GM21619 (cell line): ENCODE measurements at regions not wholly inside any gene's neighbourhood (a gene's known extent, or its start where the extent isn't known, plus 50 kb on each side); places are given as distances from the start of the nearest gene placed in this dataset.

Experiments
- ATAC-seq: cut with Tn5 transposase; IDR thresholded peaks from one replicate; pipeline ENCODE4 v1.9.1; 2021; ENCODE audit not compliant: unreplicated experiment

DNA sequence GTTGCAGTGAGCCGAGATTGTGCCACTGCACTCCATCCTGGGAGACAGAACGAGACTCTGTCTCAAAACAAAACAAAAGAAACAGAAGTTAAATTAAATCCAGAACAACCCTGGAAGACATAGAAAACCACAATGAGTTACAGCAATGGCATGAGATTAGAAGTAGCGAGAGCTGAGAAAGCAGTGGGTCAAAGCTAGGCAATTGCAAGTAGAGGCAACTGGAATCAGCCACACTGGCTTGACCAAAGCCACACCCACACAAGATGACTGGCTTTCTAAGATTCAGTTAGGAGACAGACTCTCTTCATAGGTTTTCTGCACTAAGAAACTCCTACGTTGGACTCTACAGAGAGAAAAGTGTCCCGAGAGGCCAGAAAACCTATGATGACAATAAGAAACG is 443.0 kb downstream of the GPM6A start:
- ATAC-seq: no peak

GRCh38 chr4:175371091-175371490 is 441.0 kb downstream of the GPM6A start:
- no peak for ATAC-seq

GRCh38 chr4:175373031-175373430 is 439.0 kb downstream of the GPM6A start:
- ATAC-seq: no peak

DNA sequence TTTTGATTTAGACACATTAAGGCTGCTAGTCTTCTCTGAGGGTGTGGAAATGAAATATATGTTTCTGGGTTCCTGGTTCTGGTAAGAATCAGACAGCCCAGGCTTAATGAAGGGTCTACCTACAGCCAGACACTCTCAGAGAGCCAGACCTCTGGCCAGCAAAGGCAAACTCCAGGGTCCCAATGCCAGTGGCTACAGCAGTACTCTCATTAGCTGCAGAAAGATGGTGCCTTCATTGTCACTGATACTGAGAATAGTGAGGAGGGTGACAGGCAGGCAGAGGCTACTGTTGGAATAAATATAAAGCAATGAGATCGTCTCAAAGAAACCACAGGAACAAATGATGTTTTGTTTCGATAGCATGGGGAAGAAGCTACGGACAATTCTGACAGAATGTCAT is 437.6 kb downstream of the GPM6A start:
- ATAC-seq: no peak

GRCh38 chr4:175376287-175376977 is 435.6 kb downstream of the GPM6A start:
- ATAC-seq: no peak

- ATAC-seq: no peak
These were observed 434.9 kb downstream of the GPM6A start for GRCh38 chr4:175377203-175377602.

GRCh38 chr4:175378372-175378771 is 433.7 kb downstream of the GPM6A start:
- no peak for ATAC-seq

DNA sequence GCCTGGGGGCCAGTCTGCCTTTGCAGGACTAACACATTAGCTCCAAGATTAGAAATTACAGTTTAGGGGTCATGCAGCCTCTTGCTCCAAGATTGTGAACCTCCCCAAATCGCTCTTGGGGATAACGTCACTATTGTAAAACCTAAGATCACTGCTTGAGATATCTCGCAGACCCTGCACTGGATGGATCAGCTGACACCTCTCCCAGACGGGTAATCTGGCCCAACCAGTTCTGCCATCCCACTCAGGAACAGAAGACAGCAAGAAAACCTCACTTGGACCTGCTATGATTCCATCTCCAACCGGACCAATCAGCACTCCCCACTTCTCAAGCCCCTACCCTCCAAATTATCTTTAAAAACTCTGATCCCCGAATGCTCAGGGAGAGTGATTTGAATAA is 431.2 kb downstream of the GPM6A start:
- ATAC-seq: no peak

DNA sequence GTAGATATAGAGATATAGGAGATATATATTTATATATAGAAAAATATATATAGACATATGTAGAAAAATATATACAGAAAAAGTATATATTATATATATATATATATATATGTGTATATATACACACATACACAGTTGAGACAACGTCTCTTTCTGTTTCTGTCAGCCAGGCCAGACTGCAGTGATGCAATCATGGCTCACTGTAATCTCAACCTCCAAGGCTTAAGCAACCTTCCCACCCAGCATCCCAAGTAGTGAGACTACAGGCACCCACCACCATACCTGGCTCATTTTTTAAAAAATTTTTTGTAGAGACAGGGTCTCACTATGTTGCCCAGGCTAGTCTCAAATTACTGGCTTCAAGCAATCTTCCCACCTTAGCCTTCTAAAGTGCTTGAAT is 426.3 kb downstream of the GPM6A start:
- no peak for ATAC-seq

DNA sequence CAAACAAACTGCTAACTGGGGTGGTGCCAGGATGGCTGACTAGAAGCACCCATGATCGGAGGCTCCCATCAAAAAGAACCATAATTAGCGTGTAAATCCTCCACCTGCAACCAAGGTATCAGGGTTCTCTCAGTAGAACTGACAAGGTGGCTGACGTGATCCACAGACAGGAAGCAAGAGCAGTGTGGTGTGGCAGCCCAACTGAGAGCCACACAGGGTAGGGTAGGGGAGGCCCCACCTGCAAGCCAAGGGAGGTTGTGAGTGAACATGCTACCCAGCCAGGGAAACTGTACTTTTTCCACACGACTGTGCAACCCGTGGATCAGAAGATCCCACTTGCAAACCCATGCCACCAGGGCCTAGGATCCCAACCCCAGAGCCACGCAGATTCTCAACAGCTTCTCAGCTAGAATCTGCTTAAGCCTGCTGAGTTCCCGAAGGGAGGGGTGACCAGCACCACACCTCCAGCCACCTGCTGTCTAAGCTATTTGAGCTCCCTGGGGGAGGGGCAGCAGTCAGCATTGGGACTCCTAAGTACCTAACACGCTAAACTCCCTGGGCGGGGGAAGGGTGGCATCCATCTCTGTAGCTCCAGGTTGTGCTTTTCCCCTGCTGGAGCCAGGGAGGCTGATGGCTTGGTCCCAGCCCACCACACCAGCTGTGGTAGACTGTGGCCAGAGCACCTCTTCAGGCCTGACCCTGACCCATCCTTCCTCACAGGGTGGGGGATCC is 425.1 kb downstream of the GPM6A start:
- ATAC-seq: no peak

GRCh38 chr4:175394208-175394607 is 417.9 kb downstream of the GPM6A start:
- no peak for ATAC-seq

- ATAC-seq: no peak
These were observed 406.1 kb downstream of the GPM6A start for GRCh38 chr4:175405961-175406360.

DNA sequence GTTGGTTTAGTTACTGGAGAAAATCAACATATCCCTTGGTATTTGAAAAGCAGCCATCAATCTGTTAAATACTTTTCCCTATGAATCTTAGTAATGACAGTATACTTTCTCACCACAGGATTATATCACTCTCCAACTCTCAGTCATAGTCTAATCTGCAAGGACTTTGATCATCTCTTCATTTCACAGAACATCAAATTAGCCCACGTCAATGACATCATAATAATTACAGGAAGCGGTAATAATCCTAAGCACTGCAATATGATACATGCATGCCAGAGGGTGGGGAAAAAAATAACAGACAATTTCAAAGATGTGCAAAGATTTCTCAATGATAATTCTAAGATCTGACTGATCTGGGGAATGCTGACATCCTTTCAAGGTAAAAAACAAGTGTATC is 404.1 kb downstream of the GPM6A start:
- ATAC-seq: no peak

- no peak for ATAC-seq
These were observed 400.8 kb downstream of the GPM6A start for GRCh38 chr4:175411251-175411650.

DNA sequence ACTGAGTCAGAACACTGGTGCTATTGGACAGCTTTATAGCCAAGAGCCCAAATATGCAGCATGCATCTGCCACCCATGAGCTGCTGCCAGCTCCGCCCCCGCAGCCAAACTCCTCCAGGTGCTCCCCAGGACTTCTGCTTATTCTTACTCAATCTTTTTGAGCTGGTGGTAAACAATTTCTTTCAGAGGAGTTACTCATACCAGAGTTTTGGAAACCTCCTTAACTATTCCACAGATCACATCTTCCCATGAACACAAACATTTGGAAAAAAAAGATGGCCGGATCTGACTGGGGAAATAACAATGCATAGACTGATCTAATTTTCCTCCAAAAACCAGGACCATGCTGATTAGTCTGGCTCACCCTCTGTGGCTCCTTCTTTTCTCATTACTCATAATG is 399.9 kb downstream of the GPM6A start:
- ATAC-seq: no peak

- no peak for ATAC-seq
These were observed 399.3 kb downstream of the GPM6A start for GRCh38 chr4:175412746-175413145.

- ATAC-seq: no peak
These were observed 398.5 kb downstream of the GPM6A start for GRCh38 chr4:175413561-175413960.

GRCh38 chr4:175414602-175415001 is 397.5 kb downstream of the GPM6A start:
- ATAC-seq: no peak

GRCh38 chr4:175418516-175418915 is 393.5 kb downstream of the GPM6A start:
- ATAC-seq: no peak

GRCh38 chr4:175419236-175419718 is 392.8 kb downstream of the GPM6A start:
- ATAC-seq: no peak

DNA sequence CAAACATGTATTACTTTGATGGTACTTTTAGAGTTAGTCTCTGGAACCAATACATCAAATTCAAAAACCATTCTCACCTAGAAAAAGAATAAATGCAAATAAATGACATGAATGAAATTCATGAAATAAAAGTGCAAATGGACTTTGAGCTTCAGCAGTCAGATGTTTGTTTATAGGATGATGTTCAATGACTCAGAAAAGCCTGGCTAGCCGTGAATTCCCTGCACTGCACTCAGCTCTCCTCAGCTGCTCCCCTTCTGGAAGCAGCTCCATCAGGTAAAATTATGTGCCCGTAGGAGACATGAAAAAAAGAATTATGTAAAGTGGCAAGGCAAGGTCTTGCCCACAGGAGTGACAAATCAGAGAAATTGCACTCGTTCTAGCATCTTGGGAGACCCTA is 390.6 kb downstream of the GPM6A start:
- no peak for ATAC-seq

- ATAC-seq: no peak
These were observed 389.7 kb downstream of the GPM6A start for GRCh38 chr4:175422331-175422730.

GRCh38 chr4:175424111-175424510 is 388.0 kb downstream of the GPM6A start:
- no peak for ATAC-seq
